A204.1 (cell line): ENCODE measurements at regions not wholly inside any gene's neighbourhood (a gene's known extent, or its start where the extent isn't known, plus 50 kb on each side); places are given as distances from the start of the nearest gene placed in this dataset.

Experiments used
- FAIRE-seq: peaks from 2 replicates; lab custom pipeline; 2012; peaks lifted over from hg19 to GRCh38; lab: Jason Lieb, UNC

DNA sequence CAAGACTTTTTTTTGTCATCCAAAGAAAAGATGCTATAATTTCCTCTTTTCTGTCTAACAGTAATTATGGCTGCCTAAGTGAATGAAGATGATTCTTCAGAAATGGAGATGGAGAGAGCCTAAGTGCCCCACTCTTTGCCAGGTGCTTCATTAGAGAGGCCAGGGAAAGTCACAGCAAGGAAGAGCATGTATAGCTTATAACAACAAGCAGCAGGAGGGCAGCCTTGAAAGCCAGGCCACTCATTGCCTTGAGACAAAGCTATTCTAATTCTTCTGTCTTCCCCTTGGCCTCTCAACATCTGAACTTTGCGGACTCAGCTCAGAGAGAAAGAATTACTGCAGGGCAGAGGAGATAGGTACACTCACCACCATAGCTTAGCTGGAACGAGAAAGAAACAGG lies 112.0 kb upstream of the ZNF366 start:
- no peak for FAIRE-seq

DNA sequence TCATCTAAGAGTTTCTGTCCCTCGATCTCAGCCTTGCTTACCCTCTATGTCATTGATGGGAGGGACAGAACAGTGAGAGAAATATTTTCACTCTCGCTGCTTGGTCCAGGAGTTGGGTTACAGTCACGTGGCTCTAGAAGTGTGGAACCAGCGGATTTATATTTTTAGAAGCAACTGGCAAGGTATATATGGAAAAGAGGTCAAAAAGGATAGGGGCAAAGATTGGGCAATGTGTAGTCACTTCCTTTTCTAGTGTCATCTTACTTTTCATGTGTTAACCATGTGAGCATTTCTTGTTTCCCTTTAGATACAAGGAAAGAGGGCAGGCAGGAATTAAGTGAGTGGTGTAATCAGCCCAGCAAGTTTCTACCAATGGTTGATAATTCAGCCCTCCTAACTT lies 111.5 kb upstream of the ZNF366 start:
- FAIRE-seq = no peak

DNA sequence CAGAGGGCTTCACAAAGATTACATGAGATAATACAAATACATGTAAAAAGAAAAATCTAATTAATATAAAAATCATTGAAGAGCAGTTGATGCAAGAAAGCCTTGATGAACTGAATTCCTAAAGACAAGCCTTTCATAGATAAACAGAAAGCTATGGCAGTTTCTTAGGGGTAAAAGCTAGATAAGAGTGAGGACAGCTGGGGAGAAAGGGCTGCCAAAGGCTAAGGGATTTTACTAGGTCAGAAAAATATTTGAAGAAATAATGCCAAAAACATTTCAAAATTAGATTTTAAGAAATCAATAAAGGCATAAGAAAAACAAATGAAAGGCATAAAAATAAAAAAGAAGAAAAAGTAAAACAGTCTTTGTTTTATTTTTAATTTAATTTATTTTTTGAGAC lies 107.9 kb upstream of the ZNF366 start:
- FAIRE-seq = no peak

DNA sequence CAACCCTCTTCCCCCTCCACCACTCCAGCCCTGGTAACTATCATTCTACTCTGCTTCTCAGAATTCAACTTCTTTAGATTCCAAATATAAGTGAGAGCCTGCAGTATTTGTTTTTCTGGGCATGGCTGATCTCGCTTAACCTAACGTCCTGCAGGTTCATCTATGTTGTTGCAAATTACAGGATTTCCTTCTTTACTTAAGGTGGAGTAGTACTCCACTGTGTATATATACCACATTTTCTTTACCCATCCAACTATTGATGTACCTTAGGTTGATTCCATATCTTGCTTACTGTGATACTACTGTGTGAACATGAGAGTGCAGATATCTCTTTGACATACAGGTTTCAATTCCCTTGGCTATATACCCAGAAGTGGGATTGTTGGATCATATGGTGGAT lies 106.3 kb upstream of the ZNF366 start:
- FAIRE-seq = no peak

DNA sequence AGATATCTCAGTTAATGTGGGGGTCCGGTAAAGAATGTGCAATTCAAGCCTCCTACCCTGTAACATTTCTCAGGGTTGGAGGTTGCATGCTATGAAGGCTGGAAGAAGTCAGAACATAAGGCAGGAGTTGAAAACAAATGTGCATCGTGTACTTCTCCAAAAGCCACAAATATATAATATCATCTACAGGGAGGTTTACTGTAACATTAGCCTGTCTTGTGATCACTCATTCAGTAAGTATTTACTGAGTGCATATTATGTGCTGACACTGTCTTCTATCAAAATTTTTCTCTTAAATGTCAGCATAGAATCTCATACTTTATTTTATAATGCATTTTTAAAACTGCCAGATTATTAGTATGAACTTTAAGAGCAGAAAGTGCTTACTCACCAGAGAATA lies 105.6 kb upstream of the ZNF366 start:
- no peak for FAIRE-seq

DNA sequence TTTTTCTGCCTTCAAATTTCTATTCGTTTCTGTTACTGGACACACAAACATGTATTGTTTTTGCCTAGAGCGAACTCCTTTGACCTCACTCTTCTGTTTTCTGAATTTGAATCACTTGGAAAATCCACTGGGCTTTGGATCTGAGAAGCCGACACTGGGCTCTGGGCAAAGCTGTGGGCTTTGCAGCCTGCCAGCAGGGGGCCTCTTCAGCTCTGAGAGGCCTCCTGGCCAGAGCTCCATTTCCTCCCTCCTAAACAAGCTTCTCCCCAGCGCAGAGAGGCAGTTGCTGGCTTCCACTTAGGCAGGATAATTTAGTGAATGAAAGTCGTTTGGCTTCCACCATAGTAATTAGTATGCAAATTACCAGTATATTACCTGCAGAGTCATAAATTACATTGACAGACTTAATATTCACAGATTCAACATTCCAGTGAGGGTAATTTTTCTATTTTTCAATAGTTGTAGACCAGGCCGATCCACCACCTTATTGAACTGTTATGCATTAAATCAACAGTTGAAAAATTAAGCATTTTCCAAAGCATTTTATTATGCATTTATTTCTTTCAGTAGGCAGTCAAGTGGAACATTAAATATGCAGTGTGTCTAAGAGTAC lies 104.0 kb upstream of the ZNF366 start:
- FAIRE-seq = no peak

DNA sequence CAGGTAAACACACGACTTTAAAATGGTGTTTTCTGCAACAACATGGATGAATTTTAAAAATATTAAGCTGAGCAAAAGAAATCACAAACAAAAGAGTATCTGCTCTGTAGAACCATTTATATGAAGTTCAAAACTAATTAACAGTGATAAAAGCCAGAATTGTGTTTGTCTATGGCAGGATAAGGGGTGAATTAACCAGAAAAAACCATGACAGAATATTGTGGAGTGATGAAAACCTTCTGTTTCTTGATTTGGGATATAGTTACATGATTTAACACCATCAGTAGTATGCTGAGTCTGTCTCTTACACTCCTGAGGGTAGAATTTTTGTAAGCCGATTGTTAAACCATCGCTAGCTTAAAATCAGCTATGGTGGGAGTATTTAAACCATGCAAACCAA lies 101.7 kb upstream of the ZNF366 start:
- no peak for FAIRE-seq

DNA sequence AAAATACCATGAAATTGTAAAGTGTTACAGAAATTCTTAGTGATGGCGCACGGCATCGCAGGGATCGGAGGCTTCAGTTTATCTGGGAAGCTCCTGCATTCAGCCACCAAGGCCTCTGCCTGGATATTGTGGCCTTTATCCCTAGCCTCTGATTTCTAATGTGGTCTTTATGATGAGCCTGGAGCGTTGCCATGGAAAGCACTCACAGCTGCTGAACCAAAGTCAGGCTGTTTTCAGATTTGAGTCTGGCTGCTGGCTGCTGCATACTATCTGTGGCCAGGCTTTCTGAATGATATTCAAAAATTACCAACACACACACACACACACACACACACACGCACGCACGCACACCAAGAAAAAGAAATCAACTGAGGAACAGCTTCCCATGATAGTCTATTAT lies 101.1 kb upstream of the ZNF366 start:
- FAIRE-seq = no peak

DNA sequence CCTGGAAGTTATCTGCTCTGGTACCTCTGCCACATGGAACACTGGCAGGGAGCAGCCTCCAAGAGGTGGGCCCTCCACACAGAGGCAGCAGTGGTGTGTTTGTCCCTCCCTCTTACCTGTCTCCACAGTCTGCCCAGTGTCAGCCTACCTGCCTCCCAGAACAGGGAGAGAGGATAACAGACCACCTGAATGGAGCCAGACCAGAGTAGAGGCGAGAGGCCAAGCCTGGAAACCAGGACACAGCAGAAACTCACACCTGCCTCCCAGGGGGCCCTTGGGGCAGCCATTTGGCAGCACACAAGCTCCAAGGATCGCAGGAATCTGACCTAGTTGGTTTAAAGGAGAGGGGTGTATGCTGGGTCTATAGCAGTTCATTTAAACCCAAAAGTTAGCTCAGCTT lies 100.2 kb upstream of the ZNF366 start:
- FAIRE-seq = no peak

DNA sequence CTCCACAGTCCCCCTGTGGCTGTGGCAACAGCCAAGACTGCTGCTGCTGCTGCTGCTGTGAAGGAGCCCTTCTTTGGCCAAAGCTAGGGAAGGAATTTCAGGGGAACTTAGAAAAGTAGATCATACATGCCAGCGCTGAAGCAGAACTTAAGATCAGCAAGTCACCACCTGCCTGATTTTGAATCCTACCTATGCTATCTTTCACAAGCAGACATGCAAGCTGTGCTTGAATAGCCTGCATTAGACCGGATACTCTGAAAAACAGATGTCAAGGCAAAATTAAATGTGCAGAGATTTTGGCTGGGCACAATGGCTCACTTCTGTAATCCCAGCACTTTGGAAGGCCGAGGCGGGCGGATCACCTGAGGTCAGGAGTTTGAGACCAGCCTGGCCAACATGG lies 99.3 kb upstream of the ZNF366 start:
- no peak for FAIRE-seq

DNA sequence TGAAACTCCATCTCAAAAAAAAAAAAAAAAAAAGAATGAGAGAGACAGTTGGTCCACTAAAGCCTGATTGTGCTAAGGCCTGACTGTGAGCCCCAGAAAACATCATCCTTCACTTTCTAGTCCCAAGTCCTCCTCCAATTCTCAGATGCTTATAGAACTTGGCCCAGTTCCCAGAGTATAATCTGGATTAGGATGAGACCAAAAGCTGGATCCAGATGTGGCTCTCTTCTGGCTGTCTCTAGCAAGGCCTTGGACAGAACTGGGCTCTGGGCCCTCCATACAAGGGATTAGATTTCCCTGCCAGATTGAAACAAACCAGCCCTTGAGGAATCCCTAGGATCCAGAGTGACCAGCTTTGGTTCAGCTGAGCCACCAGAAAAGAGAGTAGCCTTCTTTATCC lies 98.4 kb upstream of the ZNF366 start:
- no peak for FAIRE-seq

DNA sequence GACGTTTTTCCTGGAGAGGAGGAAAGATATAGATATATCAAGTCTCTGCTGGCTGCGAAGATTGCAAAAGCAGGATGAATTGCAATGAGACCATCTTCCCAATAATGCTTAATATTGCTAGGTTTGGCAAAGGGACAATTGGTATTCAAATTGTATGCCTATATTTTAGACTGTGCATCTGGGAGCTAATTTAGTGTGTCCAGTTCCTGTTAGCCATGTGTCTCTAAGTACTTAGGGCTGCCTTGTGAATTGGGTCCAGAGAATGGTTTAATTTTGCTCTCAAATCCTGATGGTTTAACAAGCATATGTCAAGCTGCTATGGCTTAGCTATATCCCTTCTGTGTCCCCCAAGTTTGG lies 97.6 kb upstream of the ZNF366 start:
- no peak for FAIRE-seq

DNA sequence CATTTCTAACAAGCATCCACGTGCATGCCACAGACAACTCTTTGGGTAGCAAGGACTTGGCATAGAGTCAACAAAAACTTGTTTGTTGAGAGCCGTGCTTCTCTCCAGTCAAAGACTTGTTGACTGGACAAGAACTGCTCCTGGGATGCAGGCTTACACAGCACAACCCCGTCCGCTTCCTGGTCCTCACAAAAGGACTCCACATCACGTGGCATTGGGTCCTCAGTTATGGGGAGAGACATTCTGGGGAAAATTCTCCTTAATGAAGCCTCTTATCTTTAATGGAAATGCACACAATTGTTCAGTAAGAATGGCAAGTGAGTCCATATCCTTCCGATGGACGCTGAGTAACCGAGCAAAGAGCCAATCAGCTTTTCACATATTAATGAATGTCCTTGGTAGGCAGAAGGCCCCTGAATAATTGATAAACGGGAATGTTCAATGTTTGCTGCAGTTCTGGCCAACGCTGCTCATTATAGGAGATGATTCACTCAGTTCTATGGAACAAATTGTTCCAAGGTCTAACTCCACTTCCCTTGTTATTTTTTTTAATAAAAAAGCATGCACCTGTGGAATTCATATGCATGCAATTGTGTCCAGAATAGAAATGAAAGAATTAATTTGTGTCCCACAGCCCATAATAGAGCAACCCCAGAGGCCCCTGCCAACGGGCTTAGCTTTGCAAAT lies 97.0 kb upstream of the ZNF366 start:
- no peak for FAIRE-seq

DNA sequence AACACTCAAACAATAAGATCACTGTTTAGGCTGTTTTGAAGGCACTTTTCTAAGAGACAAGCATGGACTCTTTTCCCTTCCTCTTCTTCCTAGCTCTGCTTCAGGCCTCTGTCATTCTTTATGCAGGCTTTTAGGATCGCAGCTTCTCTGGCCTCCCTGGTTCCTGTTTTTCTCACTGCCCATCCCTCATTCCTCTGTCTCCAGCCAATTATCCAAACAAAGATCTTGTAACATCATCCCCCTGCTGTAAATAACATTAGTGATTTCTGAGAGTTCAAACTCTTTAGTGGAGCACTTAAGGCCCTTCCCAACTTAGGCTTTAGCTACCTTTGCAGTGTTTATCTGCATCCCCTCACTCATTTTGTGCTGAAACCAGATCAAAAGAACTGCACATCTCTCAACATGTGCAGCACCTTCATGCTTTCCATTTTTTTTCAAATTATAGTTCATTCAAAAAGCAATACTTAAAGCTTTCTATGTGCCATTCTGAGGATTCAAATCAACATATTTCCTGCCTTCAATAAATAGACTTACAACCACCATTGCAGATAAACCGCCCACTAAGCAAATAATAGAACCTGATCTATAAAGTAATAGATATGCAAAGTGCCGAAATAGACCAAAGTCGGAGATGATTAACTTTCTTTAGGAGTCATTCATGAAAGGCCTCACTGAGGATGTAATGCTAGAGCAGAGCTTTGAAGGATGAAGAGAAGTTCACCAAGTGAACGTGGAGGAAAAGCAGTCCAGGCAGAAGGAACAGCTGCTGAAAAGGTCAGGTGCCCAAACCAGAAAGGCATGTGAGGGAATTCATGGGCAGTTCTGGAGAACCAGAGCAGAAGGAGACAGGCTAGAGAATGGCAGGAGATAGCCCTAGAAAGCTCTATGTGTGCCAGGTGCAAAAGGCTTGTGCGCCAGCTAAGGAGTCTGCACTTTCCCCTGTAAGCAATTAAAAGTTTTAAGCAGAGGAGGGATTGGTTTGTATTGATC lies 95.8 kb upstream of the ZNF366 start:
- no peak for FAIRE-seq

DNA sequence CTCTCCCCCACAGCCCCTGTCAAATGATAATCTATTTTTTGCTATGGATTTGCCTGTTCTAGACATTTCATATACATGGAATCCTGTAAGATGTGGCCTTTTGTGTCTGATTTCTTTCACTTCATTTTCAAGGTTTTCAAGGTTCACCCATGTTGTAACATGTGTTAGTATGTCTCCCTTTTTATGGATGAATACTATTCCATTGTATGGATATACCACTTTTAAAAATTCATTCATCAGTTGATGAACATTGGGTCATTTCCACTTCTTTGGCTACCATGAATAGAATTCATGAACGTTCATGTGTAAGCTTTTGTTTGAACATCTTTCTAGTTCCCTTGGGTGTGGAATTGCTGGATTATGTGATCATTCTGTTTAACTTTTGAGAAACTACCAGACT lies 94.7 kb upstream of the ZNF366 start:
- FAIRE-seq = no peak

DNA sequence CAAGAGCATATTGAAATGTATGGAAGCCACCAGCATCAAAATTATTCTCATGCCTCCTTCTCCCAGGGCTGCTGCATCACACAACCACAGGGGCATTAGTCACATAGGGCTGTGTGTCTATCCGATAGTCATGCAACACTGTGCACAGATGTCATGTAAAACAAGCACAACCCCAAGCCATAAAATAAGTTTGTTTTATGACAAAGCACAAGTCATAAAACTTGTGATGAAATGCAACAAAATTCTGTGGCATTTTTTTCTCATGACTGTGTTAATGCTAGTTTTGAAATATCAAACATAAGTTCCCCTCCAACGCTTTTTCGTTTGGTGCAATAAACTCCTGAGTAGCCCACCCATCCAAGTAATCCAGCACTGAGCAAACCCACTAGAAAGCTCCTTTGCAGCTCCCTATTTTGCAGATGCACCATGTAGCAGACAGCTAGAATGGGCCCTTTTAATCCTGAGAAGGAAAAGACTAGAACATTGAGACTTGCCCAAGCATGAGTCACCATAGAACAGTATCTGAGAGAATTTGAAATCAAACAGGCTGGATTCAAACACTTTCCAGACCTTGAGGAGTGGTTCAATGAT lies 93.3 kb upstream of the ZNF366 start:
- FAIRE-seq = no peak

DNA sequence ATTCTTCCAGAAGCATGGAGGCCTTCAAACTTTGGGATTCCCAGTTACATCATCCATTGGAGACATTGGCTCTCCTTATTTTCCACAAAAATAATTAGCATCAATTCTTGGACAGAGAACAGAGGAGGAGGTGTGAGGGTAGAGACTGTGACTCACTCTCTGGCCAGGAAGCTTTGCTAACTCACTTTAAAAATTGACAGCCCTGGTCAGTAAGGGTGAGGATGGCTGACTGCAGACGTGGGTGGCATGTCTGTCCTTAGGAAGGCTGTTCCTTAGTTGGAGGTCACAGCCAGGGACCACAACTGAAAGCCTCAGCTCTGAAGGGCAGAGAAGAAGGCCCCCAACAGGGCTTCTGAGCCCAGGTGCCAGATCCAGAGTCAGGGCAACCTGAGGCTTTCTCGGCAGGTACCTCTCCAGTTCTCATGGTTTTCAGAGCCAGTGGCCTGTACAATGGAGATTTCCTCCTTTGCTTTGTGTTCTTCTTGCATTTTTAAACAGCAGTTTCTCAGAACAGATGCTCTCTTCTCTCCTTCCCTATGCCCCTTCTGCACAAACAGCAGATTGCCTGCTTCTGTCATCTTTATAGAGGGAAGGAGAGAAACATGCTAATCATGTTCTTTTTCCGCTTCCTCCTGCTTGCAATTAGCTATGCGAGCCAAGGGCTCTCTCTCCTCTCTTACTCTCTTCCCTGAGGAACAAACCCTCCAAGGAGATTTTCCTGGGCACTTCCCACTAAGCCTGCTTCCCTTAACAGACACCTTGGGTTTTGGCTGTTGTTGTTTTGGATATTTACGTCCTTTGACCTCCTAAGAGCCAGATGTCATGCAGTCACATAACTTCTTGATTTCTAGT lies 92.5 kb upstream of the ZNF366 start:
- no peak for FAIRE-seq

DNA sequence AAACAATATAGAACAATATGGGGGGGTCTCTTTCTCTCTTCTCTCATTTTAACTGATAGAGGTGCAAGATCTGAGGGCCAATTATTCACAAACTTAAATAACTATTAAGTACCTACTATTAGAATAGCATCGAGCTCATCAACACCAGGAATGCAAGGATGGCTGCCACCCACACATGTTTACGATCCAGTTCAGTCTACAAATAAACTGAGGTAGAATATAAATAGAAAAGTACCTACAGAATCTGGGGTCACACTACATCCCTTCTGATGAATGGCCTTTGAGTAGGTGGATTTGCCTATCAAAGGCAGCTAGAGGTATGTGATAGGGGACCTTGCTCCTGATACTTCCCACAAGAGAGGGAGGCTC lies 91.8 kb upstream of the ZNF366 start:
- no peak for FAIRE-seq

DNA sequence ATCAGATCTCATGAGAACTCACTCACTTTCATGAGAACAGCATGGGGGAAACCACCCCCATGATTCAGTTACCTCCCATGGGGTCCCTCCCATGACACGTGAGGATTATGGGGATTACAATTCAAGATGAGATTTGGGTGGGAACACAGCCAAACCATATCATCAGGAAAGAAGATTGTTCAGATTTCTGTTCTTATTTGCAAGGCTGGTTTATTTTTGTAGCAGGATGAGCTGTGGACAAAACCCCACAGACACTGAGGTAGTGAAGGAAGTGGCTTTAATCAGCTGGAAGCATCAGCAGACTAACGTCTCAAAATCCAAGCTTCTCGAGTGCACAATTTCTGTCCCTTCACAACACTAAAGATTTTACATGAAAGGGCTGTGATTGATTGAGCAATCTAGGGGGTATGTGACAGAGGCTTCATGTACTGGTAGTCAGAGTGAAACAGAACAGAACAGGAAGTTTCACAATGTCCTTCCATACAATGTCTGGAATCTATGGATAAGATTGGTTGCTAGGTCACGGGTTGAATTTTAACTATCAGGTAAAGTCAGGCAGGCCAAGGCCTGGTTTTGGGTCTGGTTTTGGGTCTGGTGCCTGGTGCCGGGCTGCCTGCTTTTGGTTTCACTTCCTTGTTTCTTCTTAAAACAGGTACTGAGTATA lies 91.3 kb upstream of the ZNF366 start:
- no peak for FAIRE-seq

DNA sequence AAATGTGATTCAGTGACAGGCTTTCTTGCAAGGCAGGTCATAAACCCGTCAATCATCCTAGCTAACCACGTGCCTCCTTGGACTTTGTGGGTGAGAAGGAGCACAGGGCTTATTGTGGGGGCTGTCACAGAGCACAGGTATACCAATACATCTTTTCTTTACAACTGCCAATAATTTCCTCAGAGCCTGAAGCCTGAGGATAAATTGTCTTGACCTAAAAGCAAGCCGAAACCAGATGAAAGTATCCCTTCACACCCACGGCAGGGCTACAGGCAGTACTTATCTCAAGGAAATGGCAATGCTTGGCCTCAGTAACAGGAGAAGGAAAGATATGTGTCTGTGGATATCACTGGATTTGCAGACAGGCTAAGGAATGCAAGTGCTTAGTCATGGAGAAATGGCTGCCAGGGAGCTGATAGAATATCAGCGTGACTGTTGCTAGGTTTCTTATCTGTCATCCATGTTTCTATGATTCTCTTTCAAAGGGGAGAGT lies 90.3 kb upstream of the ZNF366 start:
- FAIRE-seq = no peak

DNA sequence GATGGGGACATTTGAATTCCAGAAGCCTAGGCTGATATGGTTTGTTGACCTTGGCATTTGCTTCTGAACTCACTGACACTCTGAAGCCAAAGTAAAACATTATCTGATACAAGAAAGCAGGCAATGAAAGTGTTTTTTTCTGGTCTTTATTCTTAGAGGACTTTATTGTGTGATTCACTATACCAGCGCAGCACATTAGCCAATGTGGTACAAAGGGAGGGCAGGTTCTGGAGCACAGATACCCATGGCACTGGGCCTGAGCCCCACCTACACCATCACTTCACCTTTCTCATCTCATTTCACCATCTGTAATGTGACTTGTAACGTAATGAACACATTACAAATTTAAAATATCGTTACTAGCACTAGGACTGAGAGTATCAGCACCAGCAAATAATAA lies 89.7 kb upstream of the ZNF366 start:
- FAIRE-seq = no peak
